H1 (cell line): ENCODE measurements at regions not wholly inside any gene's neighbourhood (a gene's known extent, or its start where the extent isn't known, plus 50 kb on each side); places are given as distances from the start of the nearest gene placed in this dataset.

ENCODE experiments used
- CTCF ChIA-PET: fragments of 300-600 bp; sonication (Branson Sonifier 250); formaldehyde crosslinking; loops from one replicate; lab custom pipeline; 2021; ENCODE audit not compliant: partially characterized antibody; lab: Charles Lee
- POLR2A ChIA-PET: fragments of 300-600 bp; sonication (Branson Sonifier 250); formaldehyde crosslinking; loops from one replicate; lab custom pipeline; 2021; ENCODE audit warnings: inconsistent platforms; ENCODE audit not compliant: partially characterized antibody; lab: Charles Lee
- DNase-seq, 2 experiments: peaks; one replicate each; pipeline versions ENCODE4 v3.0.0 to v3.0.0-alpha.2; 2010 to 2022; ENCODE audit warnings: low spot score in 2 of 2, low read depth in 1 of 2, mixed read lengths in 1 of 2
- FAIRE-seq: peaks from 2 replicates; lab custom pipeline; 2011; peaks lifted over from hg19 to GRCh38; lab: Jason Lieb, UNC
- H2AFZ ChIP-seq: 2 replicates; pipeline ENCODE4 v1.8.1; 2012; ENCODE audit warnings: low read length, inconsistent platforms
- H2AK5ac ChIP-seq: 2 replicates; pipeline ENCODE4 v1.6.1; 2013; ENCODE audit warnings: low read depth, low read length
- H2BK120ac ChIP-seq: replicated peaks from 2 replicates; pipeline ENCODE3; 2013; ENCODE audit warnings: low read depth, low read length, inconsistent platforms
- H2BK12ac ChIP-seq: 2 replicates; pipeline ENCODE4 v1.6.1; 2013; ENCODE audit warnings: low read depth, low read length
- H2BK15ac ChIP-seq: 2 replicates; pipeline ENCODE4 v1.6.1; 2013; ENCODE audit warnings: low read length
- H2BK20ac ChIP-seq: 2 replicates; pipeline ENCODE4 v1.6.1; 2013; ENCODE audit warnings: low read length
- H2BK5ac ChIP-seq: 2 replicates; pipeline ENCODE4 v1.6.1; 2013; ENCODE audit warnings: low read depth, low read length
- H3K14ac ChIP-seq: 2 replicates; pipeline ENCODE4 v1.6.1; 2013; ENCODE audit warnings: inconsistent platforms; ENCODE audit not compliant: insufficient read length
- H3K18ac ChIP-seq: 2 replicates; pipeline ENCODE4 v1.6.1; 2013; ENCODE audit warnings: low read length; ENCODE audit errors: extremely low read depth
- H3K23ac ChIP-seq: 2 replicates; pipeline ENCODE4 v1.6.1; 2013; ENCODE audit warnings: inconsistent platforms; ENCODE audit not compliant: insufficient read length
- H3K23me2 ChIP-seq: 2 replicates; pipeline ENCODE4 v1.6.1; 2013; ENCODE audit warnings: low read depth, low read length
- H3K27ac ChIP-seq: 2 replicates; pipeline ENCODE4 v1.6.1; 2011; ENCODE audit warnings: low read depth, low read length, inconsistent platforms
- H3K27me3 ChIP-seq, 4 experiments: replicated peaks in 1 of 4; 1 replicate in 1 of 4; 2 replicates in 3 of 4; pipeline versions ENCODE4 v1.6.1 to v1.8.1; 2011 to 2013; ENCODE audit warnings: low read length in 3 of 4, mild to moderate bottlenecking in 3 of 4, inconsistent platforms in 2 of 4, mixed read lengths in 2 of 4, moderate library complexity in 1 of 4; ENCODE audit not compliant: control insufficient read depth in 3 of 4, insufficient read depth in 3 of 4; ENCODE audit errors: extremely low read depth in 1 of 4
- H3K36me3 ChIP-seq, 4 experiments: 2 replicates each; pipeline versions ENCODE4 v1.6.1 to v1.8.1; 2011 to 2013; ENCODE audit warnings: mild to moderate bottlenecking in 4 of 4, low read length in 3 of 4, moderate library complexity in 2 of 4, control low read depth in 1 of 4, inconsistent platforms in 1 of 4; ENCODE audit not compliant: insufficient read depth in 4 of 4, control insufficient read depth in 2 of 4
- H3K4ac ChIP-seq: replicated peaks from 2 replicates; pipeline ENCODE3; 2013; ENCODE audit warnings: low read length, low read depth, mixed read lengths, inconsistent platforms; ENCODE audit not compliant: insufficient read length
- H3K4me1 ChIP-seq, 4 experiments: replicated peaks in 1 of 4; 1 replicate in 1 of 4; 2 replicates in 3 of 4; pipeline versions ENCODE4 v1.6.1 to v1.8.1; 2011 to 2013; ENCODE audit warnings: low read length in 3 of 4, inconsistent platforms in 2 of 4, mixed read lengths in 1 of 4; ENCODE audit not compliant: insufficient read depth in 4 of 4, control insufficient read depth in 3 of 4
- H3K4me2 ChIP-seq, 2 experiments: 2 replicates each; pipeline versions ENCODE4 v1.6.1 to v1.8.1; 2011 to 2013; ENCODE audit warnings: low read depth in 2 of 2, low read length in 2 of 2, control low read depth in 1 of 2, inconsistent platforms in 1 of 2, mild to moderate bottlenecking in 1 of 2; ENCODE audit not compliant: insufficient read depth in 1 of 2
- H3K4me3 ChIP-seq, 4 experiments: fragments of 200-600, 300-600 bp in 1 of 4; sonication (generic), shearing (Covaris generic), sonication (Bioruptor Twin) in 1 of 4; 2 replicates each; pipeline versions ENCODE4 v1.5.1 to v1.8.1; 2011 to 2016; ENCODE audit warnings: low read length in 4 of 4, low read depth in 3 of 4, control low read depth in 2 of 4, inconsistent platforms in 2 of 4, mild to moderate bottlenecking in 2 of 4, mixed read lengths in 1 of 4, moderate library complexity in 1 of 4; ENCODE audit not compliant: insufficient read depth in 2 of 4; ENCODE audit errors: extremely low read depth in 1 of 4
- H3K56ac ChIP-seq: replicated peaks from 2 replicates; pipeline ENCODE3; 2013; ENCODE audit warnings: low read depth, mild to moderate bottlenecking, mixed read lengths, low read length, inconsistent platforms; ENCODE audit not compliant: insufficient read length
- H3K79me1 ChIP-seq: 2 replicates; pipeline ENCODE4 v1.6.1; 2013; ENCODE audit warnings: low read depth, low read length, control low read depth
- H3K79me2 ChIP-seq, 2 experiments: 2 replicates each; pipeline versions ENCODE4 v1.6.1 to v1.8.1; 2012 to 2013; ENCODE audit warnings: low read length in 2 of 2, mild to moderate bottlenecking in 2 of 2, inconsistent platforms in 1 of 2; ENCODE audit not compliant: insufficient read depth in 2 of 2, control insufficient read depth in 1 of 2
- H3K9ac ChIP-seq, 4 experiments: replicated peaks in 1 of 4; 1 replicate in 1 of 4; 2 replicates in 3 of 4; pipeline versions ENCODE4 v1.6.1 to v1.8.1; 2011 to 2013; ENCODE audit warnings: low read depth in 3 of 4, low read length in 3 of 4, control low read depth in 2 of 4, mild to moderate bottlenecking in 2 of 4, moderate library complexity in 2 of 4, inconsistent platforms in 1 of 4; ENCODE audit errors: extremely low read depth in 1 of 4
- H3K9me3 ChIP-seq, 2 experiments: 2 replicates each; pipeline versions ENCODE4 v1.6.1 to v1.8.1; 2012 to 2013; ENCODE audit warnings: mild to moderate bottlenecking in 2 of 2, moderate library complexity in 2 of 2, control low read depth in 1 of 2, inconsistent platforms in 1 of 2, low read depth in 1 of 2, low read length in 1 of 2, mixed read lengths in 1 of 2; ENCODE audit not compliant: insufficient read depth in 2 of 2
- H4K20me1 ChIP-seq, 2 experiments: replicated peaks in 1 of 2; 2 replicates each; pipeline versions ENCODE3 to v1.8.1; 2011 to 2013; ENCODE audit warnings: inconsistent platforms in 2 of 2, low read length in 2 of 2, mild to moderate bottlenecking in 1 of 2; ENCODE audit not compliant: insufficient read depth in 2 of 2, control insufficient read depth in 1 of 2
- H4K5ac ChIP-seq: 2 replicates; pipeline ENCODE4 v1.6.1; 2013; ENCODE audit warnings: low read length, low read depth, mixed read lengths, inconsistent platforms; ENCODE audit not compliant: insufficient read length
- H4K8ac ChIP-seq: 2 replicates; pipeline ENCODE4 v1.8.0; 2013; ENCODE audit warnings: mild to moderate bottlenecking, moderate library complexity, low read length, inconsistent platforms; ENCODE audit not compliant: insufficient read depth; ENCODE audit errors: extremely low read depth
- H4K91ac ChIP-seq: replicated peaks from 2 replicates; pipeline ENCODE3; 2013; ENCODE audit warnings: low read length, mixed read lengths, inconsistent platforms; ENCODE audit not compliant: insufficient read length
- BRCA1 ChIP-seq: IDR thresholded peaks from 2 replicates; pipeline ENCODE4 v1.6.1; 2012; ENCODE audit warnings: low read depth, low read length, improper control_type of control experiment
- EGR1 ChIP-seq: IDR thresholded peaks from 2 replicates; pipeline ENCODE4 v1.6.1; 2011; ENCODE audit warnings: low read depth, low read length, borderline replicate concordance
- FOSL1 ChIP-seq: IDR thresholded peaks from 2 replicates; pipeline ENCODE4 v1.6.1; 2011; ENCODE audit warnings: mild to moderate bottlenecking, low read depth, low read length, moderate library complexity; ENCODE audit not compliant: insufficient read depth
- HDAC6 ChIP-seq: IDR thresholded peaks from one replicate; pipeline ENCODE4 v1.7.1; 2012; ENCODE audit warnings: low read depth, mild to moderate bottlenecking, inconsistent platforms, low read length, moderate library complexity
- KDM1A ChIP-seq: fragments of 200-600, 300-600 bp; sonication (generic); IDR thresholded peaks from 2 replicates; pipeline ENCODE4 v1.7.1; 2016; ENCODE audit warnings: mild to moderate bottlenecking, low read length, borderline replicate concordance
- NRF1 ChIP-seq: IDR thresholded peaks from 2 replicates; pipeline ENCODE4 v1.6.1; 2011; ENCODE audit warnings: mild to moderate bottlenecking, low read depth, low read length, improper control_type of control experiment
- POU5F1 ChIP-seq: IDR thresholded peaks from 2 replicates; pipeline ENCODE4 v1.6.1; 2011; ENCODE audit warnings: low read depth, mild to moderate bottlenecking, low read length, moderate library complexity
- RXRA ChIP-seq: IDR thresholded peaks from 2 replicates; pipeline ENCODE4 v1.6.1; 2011; ENCODE audit warnings: low read depth, mild to moderate bottlenecking, low read length, moderate library complexity; ENCODE audit not compliant: insufficient read depth
- SIRT6 ChIP-seq: IDR thresholded peaks from one replicate; pipeline ENCODE4 v1.7.1; 2012; ENCODE audit warnings: low read length, inconsistent platforms
- SIX5 ChIP-seq: IDR thresholded peaks from 2 replicates; pipeline ENCODE4 v1.6.1; 2011; ENCODE audit warnings: mild to moderate bottlenecking, low read depth, low read length
- SRF ChIP-seq: IDR thresholded peaks from 2 replicates; pipeline ENCODE4 v1.6.1; 2011; ENCODE audit warnings: mild to moderate bottlenecking, low read depth, low read length, moderate library complexity
- TEAD4 ChIP-seq: IDR thresholded peaks from 2 replicates; pipeline ENCODE4 v1.6.1; 2012; ENCODE audit warnings: low read depth, low read length, inconsistent platforms, mixed read lengths
- WGBS, 2 experiments: shearing (Covaris generic) in 1 of 2; methylation state at CpG; one replicate each; pipeline versions ENCODE4 v1.1.6 to v1.1.7; 2013 to 2015; ENCODE audit warnings: low lambda C conversion rate in 2 of 2, mixed read lengths in 2 of 2, inconsistent platforms in 1 of 2, low coverage in 1 of 2, missing lambda C conversion rate in 1 of 2; ENCODE audit not compliant: insufficient replicate concordance in 2 of 2, insufficient coverage in 1 of 2, insufficient read length in 1 of 2; ENCODE audit errors: extremely low coverage in 1 of 2, missing lambda C conversion rate in 1 of 2; 5-methylcytosine and 5-hydroxymethylcytosine counted together
- TF ChIP-seq, protein P1 (sequence below), 3 experiments: IDR thresholded peaks; 1 replicate in 2 of 3; 2 replicates in 1 of 3; pipeline versions ENCODE4 v1.5.1 to v1.6.1; 2011; ENCODE audit warnings: low read length in 3 of 3, mild to moderate bottlenecking in 3 of 3, inconsistent platforms in 2 of 3, low read depth in 1 of 3, moderate library complexity in 1 of 3; ENCODE audit not compliant: insufficient read depth in 1 of 3; ENCODE audit errors: control extremely low read depth in 1 of 3

DNA sequence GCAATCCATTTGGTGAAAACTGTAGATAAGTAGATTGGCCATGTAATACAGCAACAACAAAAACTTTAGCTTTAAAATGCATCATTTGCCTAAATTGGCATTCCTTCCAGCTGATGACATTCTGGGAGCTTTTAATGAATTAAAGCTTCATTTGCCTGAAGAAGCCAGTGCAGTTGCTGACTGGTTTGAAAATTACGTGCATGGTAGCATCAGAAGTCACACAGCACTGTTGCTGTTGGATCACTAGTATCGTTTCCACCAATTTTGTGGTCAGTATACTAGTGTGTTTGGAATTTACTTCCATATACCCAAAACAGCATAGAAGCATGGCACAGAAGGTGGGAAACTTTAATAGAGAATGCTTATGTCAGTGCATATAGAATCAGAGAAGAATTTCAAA lies 194.9 kb downstream of the ETV1 start:
- FAIRE-seq (no peak), DNase-seq (no peak)
- H2BK120ac ChIP-seq, result no peak overlapping the region
- no peak overlapping the region for H3K4ac ChIP-seq
- H2AK5ac ChIP-seq, result no peak overlapping the region
- no peak overlapping the region for H3K4me2 ChIP-seq
- ChIA-PET POLR2A (interaction anchor here (1.2 kb wide), 1 partner anchor 11 kb away, joined by 3 read pairs; no protein-coding TSS in a partner anchor), CTCF (interaction anchor here (0.6 kb wide), 1 partner anchor 993 kb away, joined by 3 read pairs; no protein-coding TSS in a partner anchor)
- H2BK15ac ChIP-seq, result no peak overlapping the region
- H3K4me1 ChIP-seq, result peaks cover 0 to 8% (median 0%) of the 10 kb centered on the region in 4 experiments; a peak in 2 of 7 replicates
- H3K36me3 ChIP-seq, result no peaks in the 10 kb centered on the region
- H3K14ac ChIP-seq, result no peak overlapping the region
- peaks cover 0 to 9% of the 10 kb centered on the region in 2 experiments; a peak in 3 of 4 replicates for H3K79me2 ChIP-seq
- H3K9ac ChIP-seq, result no peak overlapping the region
- WGBS, 2 experiments, result 91% methylated on average over 2 of the region's 2 CpGs; no CpG with 5 or more reads in 1 of the 2 experiments
- no peak overlapping the region for H2BK20ac ChIP-seq
- H4K20me1 ChIP-seq, result peaks cover 0 to 2% of the 10 kb centered on the region in 2 experiments
- H4K91ac ChIP-seq, result no peak overlapping the region
- no peaks in the 10 kb centered on the region for H3K27me3 ChIP-seq
- H3K18ac ChIP-seq, result no peak overlapping the region
- no peak overlapping the region for H3K4me3 ChIP-seq
- H3K9me3 ChIP-seq, result no peaks in the 10 kb centered on the region
- H4K8ac ChIP-seq, result no peak overlapping the region
- H3K79me1 ChIP-seq, result no peaks in the 10 kb centered on the region
- H4K5ac ChIP-seq, result no peak overlapping the region
- no peak overlapping the region for H3K27ac ChIP-seq
- no peaks in the 10 kb centered on the region; the same call in 1 of the 2 replicates for H3K23me2 ChIP-seq
- no peak overlapping the region for H3K56ac ChIP-seq
- H2AFZ ChIP-seq, result no peak overlapping the region
- no peak overlapping the region for H2BK12ac ChIP-seq
- no peak overlapping the region for H3K23ac ChIP-seq
- no peak overlapping the region for H2BK5ac ChIP-seq
- TF ChIP-seq RXRA, result no peak
- TF ChIP-seq SIRT6, result no peak
- no peak for TF ChIP-seq NRF1
- no peak for TF ChIP-seq KDM1A
- TF ChIP-seq SIX5, result no peak
- no peak for TF ChIP-seq HDAC6
- no peak for TF ChIP-seq POU5F1
- TF ChIP-seq FOSL1, result no peak
- TF ChIP-seq TEAD4, result no peak
- TF ChIP-seq SRF, result no peak
- TF ChIP-seq BRCA1, result no peak
- TF ChIP-seq, protein P1, sequence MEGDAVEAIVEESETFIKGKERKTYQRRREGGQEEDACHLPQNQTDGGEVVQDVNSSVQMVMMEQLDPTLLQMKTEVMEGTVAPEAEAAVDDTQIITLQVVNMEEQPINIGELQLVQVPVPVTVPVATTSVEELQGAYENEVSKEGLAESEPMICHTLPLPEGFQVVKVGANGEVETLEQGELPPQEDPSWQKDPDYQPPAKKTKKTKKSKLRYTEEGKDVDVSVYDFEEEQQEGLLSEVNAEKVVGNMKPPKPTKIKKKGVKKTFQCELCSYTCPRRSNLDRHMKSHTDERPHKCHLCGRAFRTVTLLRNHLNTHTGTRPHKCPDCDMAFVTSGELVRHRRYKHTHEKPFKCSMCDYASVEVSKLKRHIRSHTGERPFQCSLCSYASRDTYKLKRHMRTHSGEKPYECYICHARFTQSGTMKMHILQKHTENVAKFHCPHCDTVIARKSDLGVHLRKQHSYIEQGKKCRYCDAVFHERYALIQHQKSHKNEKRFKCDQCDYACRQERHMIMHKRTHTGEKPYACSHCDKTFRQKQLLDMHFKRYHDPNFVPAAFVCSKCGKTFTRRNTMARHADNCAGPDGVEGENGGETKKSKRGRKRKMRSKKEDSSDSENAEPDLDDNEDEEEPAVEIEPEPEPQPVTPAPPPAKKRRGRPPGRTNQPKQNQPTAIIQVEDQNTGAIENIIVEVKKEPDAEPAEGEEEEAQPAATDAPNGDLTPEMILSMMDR (IDR thresholded peaks at IDR 0.05; ENCODE audit: control extremely low read depth in 1 of 3, insufficient read depth in 1 of 3, low read depth in 1 of 3, low read length in 3 of 3), result no peak
- TF ChIP-seq EGR1, result no peak
